ENCODE measurements at regions not wholly inside any gene's neighbourhood (a gene's known extent, or its start where the extent isn't known, plus 50 kb on each side); places are given as distances from the start of the nearest gene placed in this dataset.

GRCh38 chr17:79395545-79395944 lies 215.3 kb downstream of the RBFOX3 start:
- H3K9me3 ChIP-seq (ENCODE audit: control insufficient read depth in 3 of 3, low read length in 3 of 3): peaks cover 0 to 2% (median 2%) of the 10 kb centered on the region in 3 donors
- H3K27me3 ChIP-seq (ENCODE audit: control insufficient read depth in 3 of 3, insufficient read depth in 3 of 3, low read length in 3 of 3): peaks cover 89 to 99% (median 95%) of the 10 kb centered on the region in 3 donors
- H3K4me1 ChIP-seq (ENCODE audit: control insufficient read depth in 3 of 3, insufficient read depth in 3 of 3, low read length in 3 of 3): peaks cover 0 to 4% (median under 1%) of the 10 kb centered on the region in 3 donors
- no peaks in the 10 kb centered on the region for H3K36me3 ChIP-seq (ENCODE audit: control insufficient read depth in 3 of 3, insufficient read depth in 3 of 3, low read length in 3 of 3)
- H3K4me3 ChIP-seq (ENCODE audit: low read length in 3 of 3): no peak overlapping the region
- H3K27ac ChIP-seq (ENCODE audit: low read depth, low read length): no peak overlapping the region
- H3K9ac ChIP-seq (ENCODE audit: low read depth in 1 of 3, low read length in 3 of 3): no peak overlapping the region

- no peaks in the 10 kb centered on the region for H3K36me3 ChIP-seq (ENCODE audit: control insufficient read depth in 3 of 3, insufficient read depth in 3 of 3, low read length in 3 of 3)
- H3K9ac ChIP-seq (ENCODE audit: low read depth in 1 of 3, low read length in 3 of 3): no peak overlapping the region
- H3K27me3 ChIP-seq (ENCODE audit: control insufficient read depth in 3 of 3, insufficient read depth in 3 of 3, low read length in 3 of 3): peaks cover 88 to 99% (median 95%) of the 10 kb centered on the region in 3 donors
Observed at GRCh38 chr17:79395066-79395465, 215.8 kb downstream of the RBFOX3 start.

GRCh38 chr17:79393358-79394052 lies 217.3 kb downstream of the RBFOX3 start:
- peaks cover 0 to 7% (median 0%) of the 10 kb centered on the region in 3 donors for H3K4me1 ChIP-seq (ENCODE audit: control insufficient read depth in 3 of 3, insufficient read depth in 3 of 3, low read length in 3 of 3)
- H3K9ac ChIP-seq (ENCODE audit: low read depth in 1 of 3, low read length in 3 of 3): no peak overlapping the region
- no peaks in the 10 kb centered on the region for H3K36me3 ChIP-seq (ENCODE audit: control insufficient read depth in 3 of 3, insufficient read depth in 3 of 3, low read length in 3 of 3)
- H3K4me3 ChIP-seq (ENCODE audit: low read length in 3 of 3): no peak overlapping the region
- H3K27me3 ChIP-seq (ENCODE audit: control insufficient read depth in 3 of 3, insufficient read depth in 3 of 3, low read length in 3 of 3): peaks cover 87 to 98% (median 93%) of the 10 kb centered on the region in 3 donors
- peaks cover 0 to 2% (median 2%) of the 10 kb centered on the region in 3 donors for H3K9me3 ChIP-seq (ENCODE audit: control insufficient read depth in 3 of 3, low read length in 3 of 3)
- H3K27ac ChIP-seq (ENCODE audit: low read depth, low read length): no peak overlapping the region

More at GRCh38 chr17:79395066-79395465, 215.8 kb downstream of the RBFOX3 start:
- Histone ChIP-seq H3K27ac (ENCODE audit: low read depth, low read length) (no peak overlapping the region), H3K4me1 (ENCODE audit: control insufficient read depth in 3 of 3, insufficient read depth in 3 of 3, low read length in 3 of 3) (peaks cover 0 to 3% (median 0%) of the 10 kb centered on the region in 3 donors), H3K4me3 (ENCODE audit: low read length in 3 of 3) (no peak overlapping the region), H3K9me3 (ENCODE audit: control insufficient read depth in 3 of 3, low read length in 3 of 3) (peaks cover 0 to 2% (median 2%) of the 10 kb centered on the region in 3 donors)

GRCh38 chr17:79392598-79392997 lies 218.3 kb downstream of the RBFOX3 start:
- no peaks in the 10 kb centered on the region for H3K36me3 ChIP-seq (ENCODE audit: control insufficient read depth in 3 of 3, insufficient read depth in 3 of 3, low read length in 3 of 3)
- H3K9me3 ChIP-seq (ENCODE audit: control insufficient read depth in 3 of 3, low read length in 3 of 3): peaks cover 0 to 2% (median 2%) of the 10 kb centered on the region in 3 donors
- no peak overlapping the region for H3K4me3 ChIP-seq (ENCODE audit: low read length in 3 of 3)
- H3K27me3 ChIP-seq (ENCODE audit: control insufficient read depth in 3 of 3, insufficient read depth in 3 of 3, low read length in 3 of 3): peaks cover 87 to 98% (median 92%) of the 10 kb centered on the region in 3 donors
- no peak overlapping the region for H3K9ac ChIP-seq (ENCODE audit: low read depth in 1 of 3, low read length in 3 of 3)
- peaks cover 0 to 7% (median 0%) of the 10 kb centered on the region in 3 donors for H3K4me1 ChIP-seq (ENCODE audit: control insufficient read depth in 3 of 3, insufficient read depth in 3 of 3, low read length in 3 of 3)
- no peak overlapping the region for H3K27ac ChIP-seq (ENCODE audit: low read depth, low read length)

GRCh38 chr17:79391376-79392233 lies 219.2 kb downstream of the RBFOX3 start:
- Histone ChIP-seq H3K27ac (ENCODE audit: low read depth, low read length) (no peak overlapping the region), H3K9ac (ENCODE audit: low read depth in 1 of 3, low read length in 3 of 3) (no peak overlapping the region), H3K9me3 (ENCODE audit: control insufficient read depth in 3 of 3, low read length in 3 of 3) (peaks cover 0 to 2% (median 2%) of the 10 kb centered on the region in 3 donors), H3K36me3 (ENCODE audit: control insufficient read depth in 3 of 3, insufficient read depth in 3 of 3, low read length in 3 of 3) (no peaks in the 10 kb centered on the region), H3K27me3 (ENCODE audit: control insufficient read depth in 3 of 3, insufficient read depth in 3 of 3, low read length in 3 of 3) (peaks cover 85 to 99% (median 92%) of the 10 kb centered on the region in 3 donors), H3K4me3 (ENCODE audit: low read length in 3 of 3) (no peak overlapping the region), H3K4me1 (ENCODE audit: control insufficient read depth in 3 of 3, insufficient read depth in 3 of 3, low read length in 3 of 3) (peaks cover 0 to 7% (median 0%) of the 10 kb centered on the region in 3 donors)

- Histone ChIP-seq H3K36me3 (ENCODE audit: control insufficient read depth in 3 of 3, insufficient read depth in 3 of 3, low read length in 3 of 3) (no peaks in the 10 kb centered on the region), H3K27ac (ENCODE audit: low read depth, low read length) (no peak overlapping the region), H3K4me3 (ENCODE audit: low read length in 3 of 3) (no peak overlapping the region), H3K27me3 (ENCODE audit: control insufficient read depth in 3 of 3, insufficient read depth in 3 of 3, low read length in 3 of 3) (peaks cover 68 to 88% (median 75%) of the 10 kb centered on the region in 3 donors), H3K4me1 (ENCODE audit: control insufficient read depth in 3 of 3, insufficient read depth in 3 of 3, low read length in 3 of 3) (peaks cover 0 to 7% (median 0%) of the 10 kb centered on the region in 3 donors), H3K9me3 (ENCODE audit: control insufficient read depth in 3 of 3, low read length in 3 of 3) (peaks cover 0 to 2% (median 2%) of the 10 kb centered on the region in 3 donors), H3K9ac (ENCODE audit: low read depth in 1 of 3, low read length in 3 of 3) (no peak overlapping the region)
Observed at GRCh38 chr17:79389896-79390295, 221.0 kb downstream of the RBFOX3 start.

GRCh38 chr17:79388556-79389295 lies 222.1 kb downstream of the RBFOX3 start:
- H3K9ac ChIP-seq (ENCODE audit: low read depth in 1 of 3, low read length in 3 of 3): no peak overlapping the region
- no peak overlapping the region for H3K27ac ChIP-seq (ENCODE audit: low read depth, low read length)
- H3K4me1 ChIP-seq (ENCODE audit: control insufficient read depth in 3 of 3, insufficient read depth in 3 of 3, low read length in 3 of 3): peaks cover 0 to 7% (median 0%) of the 10 kb centered on the region in 3 donors
- H3K36me3 ChIP-seq (ENCODE audit: control insufficient read depth in 3 of 3, insufficient read depth in 3 of 3, low read length in 3 of 3): no peaks in the 10 kb centered on the region
- H3K4me3 ChIP-seq (ENCODE audit: low read length in 3 of 3): no peak overlapping the region
- peaks cover 0 to 2% (median 2%) of the 10 kb centered on the region in 3 donors for H3K9me3 ChIP-seq (ENCODE audit: control insufficient read depth in 3 of 3, low read length in 3 of 3)
- peaks cover 60 to 87% (median 69%) of the 10 kb centered on the region in 3 donors for H3K27me3 ChIP-seq (ENCODE audit: control insufficient read depth in 3 of 3, insufficient read depth in 3 of 3, low read length in 3 of 3)

- H3K9ac ChIP-seq (ENCODE audit: low read depth in 1 of 3, low read length in 3 of 3): no peak overlapping the region
- H3K4me3 ChIP-seq (ENCODE audit: low read length in 3 of 3): no peak overlapping the region
- H3K4me1 ChIP-seq (ENCODE audit: control insufficient read depth in 3 of 3, insufficient read depth in 3 of 3, low read length in 3 of 3): peaks cover 0 to 7% (median 0%) of the 10 kb centered on the region in 3 donors
- H3K27ac ChIP-seq (ENCODE audit: low read depth, low read length): no peak overlapping the region
- H3K27me3 ChIP-seq (ENCODE audit: control insufficient read depth in 3 of 3, insufficient read depth in 3 of 3, low read length in 3 of 3): peaks cover 56 to 87% (median 69%) of the 10 kb centered on the region in 3 donors
- H3K36me3 ChIP-seq (ENCODE audit: control insufficient read depth in 3 of 3, insufficient read depth in 3 of 3, low read length in 3 of 3): no peaks in the 10 kb centered on the region
- H3K9me3 ChIP-seq (ENCODE audit: control insufficient read depth in 3 of 3, low read length in 3 of 3): peaks cover 0 to under 1% (median 0%) of the 10 kb centered on the region in 3 donors
Observed at GRCh38 chr17:79387783-79388182, 223.1 kb downstream of the RBFOX3 start.

- no peaks in the 10 kb centered on the region for H3K36me3 ChIP-seq (ENCODE audit: control insufficient read depth in 3 of 3, insufficient read depth in 3 of 3, low read length in 3 of 3)
- H3K27me3 ChIP-seq (ENCODE audit: control insufficient read depth in 3 of 3, insufficient read depth in 3 of 3, low read length in 3 of 3): peaks cover 55 to 87% (median 67%) of the 10 kb centered on the region in 3 donors
- no peak overlapping the region for H3K27ac ChIP-seq (ENCODE audit: low read depth, low read length)
- H3K4me1 ChIP-seq (ENCODE audit: control insufficient read depth in 3 of 3, insufficient read depth in 3 of 3, low read length in 3 of 3): peaks cover 0 to 4% (median 0%) of the 10 kb centered on the region in 3 donors
- no peak overlapping the region for H3K4me3 ChIP-seq (ENCODE audit: low read length in 3 of 3)
- no peak overlapping the region for H3K9ac ChIP-seq (ENCODE audit: low read depth in 1 of 3, low read length in 3 of 3)
- H3K9me3 ChIP-seq (ENCODE audit: control insufficient read depth in 3 of 3, low read length in 3 of 3): no peaks in the 10 kb centered on the region
Observed at GRCh38 chr17:79385962-79386563, 224.8 kb downstream of the RBFOX3 start.

Measured in skeletal muscle tissue (tissue), 3 donors.